ENCODE measurements at regions not wholly inside any gene's neighbourhood (a gene's known extent, or its start where the extent isn't known, plus 50 kb on each side); places are given as distances from the start of the nearest gene placed in this dataset.

- H3K9ac ChIP-seq (ENCODE audit: low read length), result no peak overlapping the region
- no peaks in the 10 kb centered on the region for H4K20me1 ChIP-seq (ENCODE audit: insufficient read depth, low read length)
- H2AFZ ChIP-seq (ENCODE audit: low read length), result no peak overlapping the region
- no peak overlapping the region for H3K4me2 ChIP-seq (ENCODE audit: low read depth, low read length)
- no peaks in the 10 kb centered on the region for H3K27me3 ChIP-seq (replicated peaks; ENCODE audit: insufficient read depth, low read length)
- H3K27ac ChIP-seq (ENCODE audit: low read length), result no peak overlapping the region
- H3F3A ChIP-seq (ENCODE audit: insufficient read depth, low read length), result no peaks in the 10 kb centered on the region
- no peak for DNase-seq
- H3K36me3 ChIP-seq (replicated peaks; ENCODE audit: insufficient read depth, low read length), result no peaks in the 10 kb centered on the region
- TF ChIP-seq CTCF (IDR thresholded peaks at IDR 0.05; ENCODE audit: low read length) (no peak), EZH2phosphoT487 (IDR thresholded peaks at IDR 0.05; ENCODE audit: low read length) (no peak), EZH2 (optimal IDR thresholded peaks at IDR 0.05; ENCODE audit: low read depth, low read length) (no peak)
- no peak overlapping the region for H3K4me3 ChIP-seq (ENCODE audit: low read length)
- no peaks in the 10 kb centered on the region for H3K9me3 ChIP-seq (replicated peaks; ENCODE audit: insufficient read depth, low read length)
- H3K4me1 ChIP-seq (ENCODE audit: low read length), result no peaks in the 10 kb centered on the region
- no peaks in the 10 kb centered on the region for H3K79me2 ChIP-seq (ENCODE audit: low read length)
- H3K9me2 ChIP-seq (replicated peaks; ENCODE audit: insufficient read depth, low read length), result no peaks in the 10 kb centered on the region
Measured at GRCh38 chr6:91442342-91442741, 855.5 kb upstream of the MAP3K7 start.

DNA sequence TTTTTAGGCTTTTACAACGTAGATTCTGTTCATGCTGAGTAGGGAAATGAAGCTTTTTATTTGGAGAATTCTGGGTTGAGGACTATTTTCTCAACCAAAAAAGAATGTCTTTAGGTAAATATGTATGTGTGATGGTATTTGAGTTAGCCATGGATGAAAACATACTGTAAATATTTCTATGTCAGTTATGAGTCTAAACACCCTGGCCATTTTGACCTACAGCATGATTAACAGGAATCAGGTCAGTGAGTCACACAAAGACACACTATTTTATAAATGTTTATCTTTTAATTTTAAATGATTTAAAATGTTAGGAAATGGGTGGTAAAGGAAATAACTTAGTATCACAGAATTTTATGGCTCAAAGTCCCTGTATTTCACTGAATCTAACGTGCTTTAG lies 851.7 kb upstream of the MAP3K7 start:
- Histone ChIP-seq H3K27ac (ENCODE audit: low read length) (no peak overlapping the region), H3K9me2 (replicated peaks; ENCODE audit: insufficient read depth, low read length) (no peaks in the 10 kb centered on the region), H3K4me3 (ENCODE audit: low read length) (no peak overlapping the region), H4K20me1 (ENCODE audit: insufficient read depth, low read length) (no peaks in the 10 kb centered on the region), H3K9ac (ENCODE audit: low read length) (no peak overlapping the region), H3K79me2 (ENCODE audit: low read length) (no peaks in the 10 kb centered on the region), H3K4me2 (ENCODE audit: low read depth, low read length) (no peak overlapping the region), H3K36me3 (replicated peaks; ENCODE audit: insufficient read depth, low read length) (no peaks in the 10 kb centered on the region), H3K27me3 (replicated peaks; ENCODE audit: insufficient read depth, low read length) (no peaks in the 10 kb centered on the region), H3K4me1 (ENCODE audit: low read length) (no peaks in the 10 kb centered on the region), H3K9me3 (replicated peaks; ENCODE audit: insufficient read depth, low read length) (no peaks in the 10 kb centered on the region), H2AFZ (ENCODE audit: low read length) (no peak overlapping the region), H3F3A (ENCODE audit: insufficient read depth, low read length) (no peaks in the 10 kb centered on the region)
- no peak for DNase-seq
- TF ChIP-seq EZH2 (optimal IDR thresholded peaks at IDR 0.05; ENCODE audit: low read depth, low read length), result no peak
- no peak for TF ChIP-seq CTCF (IDR thresholded peaks at IDR 0.05; ENCODE audit: low read length)
- no peak for TF ChIP-seq EZH2phosphoT487 (IDR thresholded peaks at IDR 0.05; ENCODE audit: low read length)

- Histone ChIP-seq H3F3A (ENCODE audit: insufficient read depth, low read length) (no peaks in the 10 kb centered on the region), H3K9me2 (replicated peaks; ENCODE audit: insufficient read depth, low read length) (no peaks in the 10 kb centered on the region), H3K4me1 (ENCODE audit: low read length) (no peaks in the 10 kb centered on the region), H2AFZ (ENCODE audit: low read length) (no peak overlapping the region), H3K4me3 (ENCODE audit: low read length) (no peak overlapping the region), H3K27me3 (replicated peaks; ENCODE audit: insufficient read depth, low read length) (no peaks in the 10 kb centered on the region), H3K9ac (ENCODE audit: low read length) (no peak overlapping the region), H3K79me2 (ENCODE audit: low read length) (no peaks in the 10 kb centered on the region), H3K36me3 (replicated peaks; ENCODE audit: insufficient read depth, low read length) (no peaks in the 10 kb centered on the region), H3K4me2 (ENCODE audit: low read depth, low read length) (no peak overlapping the region), H4K20me1 (ENCODE audit: insufficient read depth, low read length) (no peaks in the 10 kb centered on the region), H3K9me3 (replicated peaks; ENCODE audit: insufficient read depth, low read length) (no peaks in the 10 kb centered on the region), H3K27ac (ENCODE audit: low read length) (no peak overlapping the region)
- TF ChIP-seq CTCF (IDR thresholded peaks at IDR 0.05; ENCODE audit: low read length) (no peak), EZH2phosphoT487 (IDR thresholded peaks at IDR 0.05; ENCODE audit: low read length) (no peak), EZH2 (optimal IDR thresholded peaks at IDR 0.05; ENCODE audit: low read depth, low read length) (no peak)
- no peak for DNase-seq
Measured at GRCh38 chr6:91437315-91437729, 850.5 kb upstream of the MAP3K7 start.

All from MM.1S (cell line).